HK-2 (cell line): ENCODE measurements at regions not wholly inside any gene's neighbourhood (a gene's known extent, or its start where the extent isn't known, plus 50 kb on each side); places are given as distances from the start of the nearest gene placed in this dataset.

ENCODE experiments used
- DNase-seq: peaks from one replicate; pipeline ENCODE4 v3.0.0-alpha.2; 2018; ENCODE audit not compliant: unreplicated experiment

DNA sequence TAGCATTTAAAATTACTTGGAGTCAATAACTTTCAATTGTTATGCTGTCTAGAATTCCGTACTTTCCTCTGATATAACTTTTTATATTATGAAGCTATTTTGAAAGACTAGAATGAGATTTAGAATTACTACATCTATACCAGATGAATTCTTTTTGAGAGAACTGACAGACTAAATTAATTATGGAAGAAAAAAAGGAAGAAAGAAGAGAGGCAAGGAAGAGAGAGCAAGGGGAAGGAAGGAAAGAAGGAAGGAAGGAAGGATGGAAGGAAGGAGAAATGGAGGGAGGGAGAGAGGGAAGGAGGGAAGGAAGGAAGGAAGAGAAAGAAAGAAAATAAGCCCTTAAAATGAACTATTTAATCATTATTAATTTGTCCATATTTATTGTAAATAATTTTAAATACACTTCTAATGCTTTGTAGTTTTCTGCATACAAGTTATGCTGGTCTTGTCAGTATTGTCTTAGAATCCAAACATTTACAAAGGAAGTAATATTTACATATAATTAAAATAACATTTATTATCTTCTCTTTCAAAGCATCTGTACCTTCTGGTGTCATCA is 280.4 kb upstream of the HSF2 start:
- DNase-seq: no peak

DNA sequence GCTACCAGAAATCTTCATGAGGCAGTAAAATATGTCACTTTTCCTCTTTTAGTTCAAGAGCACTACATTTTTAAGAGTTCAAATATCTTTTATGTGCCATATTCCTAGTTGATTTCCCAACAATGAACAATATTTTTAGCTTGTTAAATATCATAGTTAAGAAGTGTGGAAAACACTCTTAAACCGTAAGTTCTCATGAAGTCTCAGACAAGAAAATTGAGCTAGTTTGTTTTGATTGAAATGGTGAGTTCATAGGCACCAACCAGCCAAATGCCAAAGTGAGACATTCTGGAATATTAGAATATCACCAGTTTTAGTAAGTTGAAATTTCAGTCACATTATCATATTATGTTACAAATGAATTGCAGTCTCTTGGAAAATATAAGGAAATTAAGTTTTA is 277.2 kb upstream of the HSF2 start:
- no peak for DNase-seq

DNA sequence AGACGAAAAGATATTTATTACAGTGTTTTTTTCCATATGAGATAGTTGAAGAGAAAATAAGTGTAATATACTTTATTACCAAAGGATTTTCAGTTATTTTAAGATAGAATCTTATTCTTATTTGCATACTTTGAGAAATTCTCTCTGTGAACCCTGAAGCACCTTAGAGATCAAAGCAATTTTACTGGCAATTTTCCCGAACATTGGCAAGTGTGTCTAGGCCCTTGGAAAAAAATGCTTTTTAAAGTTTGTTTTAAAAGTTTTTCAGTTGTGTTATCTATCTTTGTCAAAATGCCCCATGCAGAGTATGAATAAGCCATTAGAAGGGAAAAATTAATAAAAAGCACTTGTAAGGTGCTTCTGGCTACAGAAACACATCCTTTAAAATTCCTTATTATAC is 276.8 kb upstream of the HSF2 start:
- no peak for DNase-seq

DNA sequence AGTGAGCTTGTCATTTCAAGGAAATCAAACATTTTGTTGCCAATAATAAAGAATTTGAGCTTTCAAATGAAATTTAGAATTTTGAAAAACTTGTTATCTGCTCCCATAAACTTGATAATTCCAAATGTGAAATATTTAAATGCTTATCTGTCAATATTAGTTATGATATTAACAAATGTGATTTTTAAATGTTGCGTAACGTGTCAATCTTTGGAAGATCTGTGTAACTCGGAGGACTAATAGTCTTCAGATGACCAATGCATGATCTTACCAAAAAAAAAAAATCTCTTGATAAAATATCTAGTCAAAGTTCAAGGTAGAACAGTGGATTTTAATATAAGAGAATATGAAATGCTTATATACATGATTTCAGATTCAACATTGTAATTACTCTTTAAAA is 274.5 kb upstream of the HSF2 start:
- DNase-seq: no peak

DNA sequence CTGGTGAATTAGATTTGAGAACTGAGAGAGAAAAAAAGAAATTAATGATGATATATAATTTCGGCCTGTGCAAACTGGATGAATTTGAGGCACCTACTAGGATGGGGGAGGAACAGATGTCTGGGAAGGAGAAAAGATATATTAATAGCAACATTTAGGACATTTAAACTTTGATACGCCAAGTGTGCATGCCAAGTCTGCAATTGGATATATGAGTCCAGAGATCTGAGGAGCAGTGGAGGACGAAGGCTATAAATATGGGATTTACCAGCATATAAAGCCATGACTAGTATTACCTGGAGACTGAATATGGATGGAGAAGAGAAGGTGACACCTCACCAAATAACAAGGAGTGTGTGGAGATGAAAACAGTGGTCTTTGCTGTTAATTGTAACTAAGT is 272.6 kb upstream of the HSF2 start:
- no peak for DNase-seq

DNA sequence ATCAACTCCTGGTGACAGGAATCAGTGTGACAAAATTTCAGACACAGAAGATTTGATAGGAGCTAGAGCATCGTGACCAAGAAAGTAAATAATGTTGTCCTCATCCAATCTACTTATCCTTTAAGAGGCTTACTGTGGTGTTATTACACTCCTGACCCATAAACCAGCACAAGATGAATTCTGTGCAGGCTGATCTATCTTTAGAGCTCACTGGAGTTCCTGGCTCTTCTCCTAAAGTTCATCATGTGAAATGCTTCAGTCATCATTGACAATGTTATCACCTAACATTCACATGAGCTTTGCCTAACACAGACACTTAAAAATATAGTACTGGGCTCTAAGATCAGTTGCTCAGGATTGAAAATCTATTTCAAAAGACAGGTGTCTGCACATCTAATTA is 271.0 kb upstream of the HSF2 start:
- no peak for DNase-seq

DNA sequence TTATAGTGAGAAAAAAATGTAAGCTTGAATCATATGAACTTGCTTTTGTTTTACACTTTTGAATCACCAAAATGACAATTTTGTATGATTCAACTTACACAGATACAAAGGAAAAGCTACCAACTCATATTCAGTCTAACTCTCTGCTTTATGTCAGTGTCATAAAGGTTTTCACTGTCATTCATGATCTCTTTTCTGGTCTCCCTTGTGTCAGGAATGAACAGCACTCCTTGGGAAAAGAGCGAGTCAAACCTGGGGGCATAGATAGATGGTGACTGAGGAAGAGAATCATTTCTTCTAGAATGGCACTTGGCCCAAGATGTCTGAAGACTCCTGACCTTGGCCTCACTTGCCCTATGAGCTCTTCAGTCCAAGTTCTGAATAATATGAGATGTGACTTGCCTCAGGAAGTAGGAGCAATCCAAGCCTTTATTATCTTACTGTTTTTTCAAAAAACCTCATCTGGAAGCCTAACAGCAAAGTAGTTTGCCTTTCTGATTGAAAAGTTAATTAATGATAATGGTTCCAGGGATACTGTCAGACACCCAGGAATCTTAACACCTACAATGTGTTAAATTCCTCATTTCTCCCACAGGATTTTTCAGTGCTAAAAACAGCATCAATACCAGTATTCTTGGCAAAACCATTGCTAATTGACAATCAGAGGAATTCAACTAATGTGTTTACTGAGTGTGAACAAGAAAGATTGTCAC is 270.0 kb upstream of the HSF2 start:
- DNase-seq: no peak

DNA sequence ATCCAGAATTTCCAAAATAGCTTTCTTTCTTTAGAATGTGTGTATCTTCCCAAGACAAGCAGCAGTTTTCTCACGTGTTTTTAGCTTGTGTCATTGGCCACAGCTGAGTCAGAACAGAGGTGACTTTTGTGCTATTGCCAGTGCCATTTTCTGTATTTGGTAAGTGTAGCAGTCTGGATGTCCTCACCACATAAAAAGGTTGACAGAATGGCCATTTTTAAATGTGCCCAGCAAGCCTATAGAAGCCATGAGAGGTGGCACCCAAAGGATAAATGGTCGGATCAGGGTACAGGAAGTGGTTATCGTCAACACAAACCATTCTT is 269.5 kb upstream of the HSF2 start:
- DNase-seq: no peak

DNA sequence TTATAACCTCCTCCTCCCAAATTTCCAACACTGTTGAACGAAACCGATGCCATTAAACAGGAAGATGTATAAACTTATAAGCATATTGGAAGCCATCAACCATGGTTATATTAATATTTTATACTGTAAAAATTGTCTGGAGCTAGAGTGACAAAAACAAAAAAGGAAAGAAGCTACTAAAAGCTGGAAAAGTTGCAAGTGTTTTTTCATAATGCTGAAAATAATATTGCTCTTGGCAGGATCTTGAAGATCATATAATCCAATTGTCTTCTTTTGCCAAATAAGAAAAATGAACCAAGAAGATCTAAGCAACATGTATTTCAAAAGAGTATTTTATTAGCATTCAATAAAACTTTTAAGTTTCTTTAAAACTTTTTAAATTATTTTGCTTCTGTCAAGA is 268.9 kb upstream of the HSF2 start:
- no peak for DNase-seq

DNA sequence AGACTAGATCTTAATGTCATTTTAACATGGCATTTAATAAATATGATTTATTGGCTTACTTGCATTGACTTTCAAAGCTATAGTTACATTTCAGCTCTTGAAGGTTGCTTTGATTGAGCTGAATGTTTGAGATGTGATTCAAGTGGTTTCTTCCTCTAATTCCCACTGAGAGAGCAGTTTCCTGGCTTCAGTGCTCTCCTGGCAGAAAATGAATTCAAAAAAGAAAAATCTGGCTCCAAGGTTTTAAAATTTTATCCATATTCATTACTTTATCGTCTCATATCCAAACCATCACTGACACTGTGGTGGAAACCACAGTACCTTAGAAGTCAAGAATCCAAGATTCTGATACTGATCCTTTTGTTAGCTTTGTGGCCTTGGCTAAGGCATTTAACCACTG is 263.1 kb upstream of the HSF2 start:
- no peak for DNase-seq

DNA sequence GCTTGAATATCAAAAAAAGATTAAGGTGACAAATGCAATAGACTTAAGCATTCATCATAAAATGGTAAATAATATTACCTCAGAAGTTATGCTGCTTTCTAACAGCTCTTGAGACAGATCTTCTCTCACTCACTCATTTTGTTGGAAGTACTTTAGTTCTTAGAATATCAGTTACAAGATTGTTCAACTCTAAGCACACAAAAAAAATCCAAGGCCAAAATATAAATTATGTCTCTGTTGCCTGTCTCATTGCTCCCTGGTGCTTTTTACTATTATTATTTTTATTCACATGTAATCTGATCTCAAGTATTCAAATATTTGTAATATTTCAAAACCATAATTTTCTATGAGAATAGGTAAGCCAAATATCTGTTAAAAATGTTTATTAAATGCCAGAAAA is 259.4 kb upstream of the HSF2 start:
- DNase-seq: no peak

DNA sequence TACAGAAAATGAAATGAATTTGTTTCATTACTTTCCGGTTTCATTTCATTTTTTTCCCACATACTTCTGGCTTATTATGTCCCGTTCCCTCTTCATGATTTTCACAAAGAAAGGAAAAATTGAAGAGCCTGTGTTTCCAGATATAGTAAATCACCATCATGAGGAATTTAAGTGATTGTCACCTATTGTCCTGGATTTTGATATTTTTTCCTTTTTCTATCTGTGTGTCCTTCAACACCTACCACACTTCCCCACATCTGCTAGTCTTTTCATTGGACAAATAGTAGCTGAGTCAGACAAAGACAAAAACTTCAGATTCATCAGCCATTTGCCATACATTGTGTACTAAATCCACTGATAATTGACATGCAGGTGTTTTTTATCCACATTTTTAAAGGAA is 258.2 kb upstream of the HSF2 start:
- DNase-seq: no peak

DNA sequence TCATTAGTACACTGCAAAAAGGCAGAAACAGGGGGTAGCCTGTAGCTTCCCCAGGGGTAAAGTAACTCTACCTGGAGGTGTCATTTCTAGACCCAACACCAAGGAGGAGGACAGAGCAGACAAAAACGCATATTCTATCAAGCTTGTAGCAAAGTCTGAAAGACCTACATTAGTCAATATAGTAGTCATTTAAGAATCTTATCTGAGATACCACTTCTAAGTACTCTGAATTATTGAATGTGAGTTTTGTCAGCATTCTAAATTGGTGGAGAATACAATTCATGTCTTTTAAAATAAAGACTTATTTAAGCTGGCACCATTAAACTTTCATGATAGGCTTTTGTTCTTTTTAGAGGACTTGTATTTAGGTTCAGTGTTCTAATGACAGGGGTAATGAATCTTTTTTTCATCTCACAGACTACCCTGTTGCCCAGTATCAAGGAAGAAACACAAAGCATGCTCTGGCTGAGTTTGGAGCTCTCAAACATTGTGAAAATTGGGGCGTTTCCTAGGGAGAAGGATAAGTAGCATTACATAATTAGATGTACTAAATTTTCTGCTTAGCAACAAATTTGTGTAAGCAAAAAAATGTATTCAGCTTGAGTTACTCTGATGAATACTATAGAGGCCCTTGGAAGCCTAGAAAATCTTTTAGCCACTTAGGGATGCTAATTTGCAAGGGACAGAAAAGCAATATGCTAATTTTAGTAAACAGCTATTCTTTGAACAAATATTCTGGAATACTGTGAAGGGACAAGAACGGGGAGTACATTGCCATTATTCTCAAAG is 255.4 kb upstream of the HSF2 start:
- DNase-seq: no peak

DNA sequence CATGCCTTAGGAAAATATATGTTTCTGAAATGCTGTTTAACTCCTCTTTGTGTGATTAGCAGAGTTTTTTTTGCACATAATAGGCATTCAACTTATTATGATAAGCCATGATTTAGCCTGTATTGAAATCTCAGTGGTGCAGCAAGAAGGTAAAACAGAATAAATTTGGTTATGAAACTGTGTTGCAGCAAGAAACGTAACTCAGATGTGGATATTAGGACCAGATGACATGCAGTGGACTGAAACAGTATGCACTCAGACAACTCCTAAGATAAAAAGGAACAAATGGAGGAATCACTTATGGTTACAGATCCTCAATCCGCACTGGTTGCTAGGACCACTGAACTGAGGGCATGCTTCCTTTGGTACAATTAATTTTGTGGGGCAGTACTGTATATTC is 254.2 kb upstream of the HSF2 start:
- DNase-seq: no peak

DNA sequence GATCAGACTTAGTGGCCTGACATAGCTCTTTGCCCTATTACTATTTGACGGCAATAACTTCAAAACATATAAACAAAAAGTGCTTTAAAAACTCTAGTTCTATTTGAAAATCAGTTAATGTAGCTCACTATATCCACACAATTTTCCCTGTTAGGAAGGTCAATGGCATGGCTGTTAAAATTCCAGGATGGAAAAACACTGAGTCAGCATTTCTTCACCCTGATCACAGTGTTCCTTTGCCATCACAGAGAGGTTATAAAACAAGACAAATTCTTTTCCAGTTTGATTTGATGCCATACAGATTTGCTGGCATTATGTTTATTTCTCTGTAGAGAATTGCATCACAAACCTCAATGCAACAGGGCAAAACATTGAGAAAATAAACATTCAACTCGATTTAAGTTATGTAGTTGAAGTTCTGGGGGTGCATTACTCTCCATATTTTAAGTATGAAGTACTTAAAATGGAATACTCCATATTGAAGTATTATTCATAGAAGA is 253.7 kb upstream of the HSF2 start:
- no peak for DNase-seq

DNA sequence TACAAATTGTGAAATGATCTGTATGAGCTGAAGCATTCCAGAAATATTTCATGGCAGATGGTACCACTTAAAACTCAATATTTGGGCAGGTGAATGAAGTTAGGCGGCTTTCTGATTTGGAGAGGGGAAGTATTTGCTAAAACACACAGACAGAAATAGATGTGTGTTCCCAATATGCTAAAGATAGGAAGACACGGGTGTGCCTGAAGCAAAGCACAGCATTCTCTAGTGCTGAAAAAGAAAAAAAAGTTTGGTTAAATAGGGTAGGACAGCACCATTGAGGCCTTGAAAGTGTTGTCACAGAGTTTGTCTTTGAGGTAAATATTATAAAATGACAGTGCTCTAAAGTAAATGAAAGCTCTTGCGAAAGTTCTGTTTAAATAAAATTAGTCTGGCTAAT is 252.2 kb upstream of the HSF2 start:
- DNase-seq: no peak

DNA sequence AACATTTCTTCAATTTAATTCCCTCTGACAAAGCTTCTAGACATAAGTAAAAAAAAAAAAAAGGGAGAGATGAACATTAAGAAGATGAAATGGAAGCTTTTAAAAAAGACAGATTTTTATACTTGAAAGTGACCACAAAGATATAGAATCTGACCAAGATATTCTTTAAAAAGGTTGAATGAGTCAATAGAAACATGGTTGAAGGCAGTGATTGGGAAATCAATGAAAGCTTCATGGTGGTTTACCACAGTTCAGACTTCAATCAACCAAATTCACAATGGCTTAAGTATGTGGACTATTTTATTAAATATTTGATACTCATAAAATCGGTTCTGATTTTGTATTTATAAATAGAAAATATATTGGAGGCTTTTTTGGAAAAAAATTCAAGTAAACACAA is 248.4 kb upstream of the HSF2 start:
- DNase-seq: no peak

DNA sequence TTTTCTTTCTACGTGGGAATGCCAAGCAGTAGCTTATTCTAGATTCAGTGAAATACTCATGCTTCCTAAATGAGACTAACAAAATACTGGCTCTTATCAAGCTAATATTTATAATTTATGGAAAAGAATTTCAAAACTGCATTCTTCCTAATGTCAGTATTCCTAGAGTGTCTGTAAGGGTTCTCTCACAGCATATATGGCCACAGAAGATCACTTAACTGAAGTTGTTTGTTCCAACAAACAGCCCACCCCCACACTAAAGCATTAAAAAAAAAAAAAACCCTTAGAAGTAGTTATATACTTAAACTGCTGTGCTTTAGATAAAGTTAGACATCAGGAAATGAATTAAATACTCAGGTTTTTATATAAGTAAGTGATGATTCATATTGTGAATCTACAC is 247.7 kb upstream of the HSF2 start:
- DNase-seq: no peak

DNA sequence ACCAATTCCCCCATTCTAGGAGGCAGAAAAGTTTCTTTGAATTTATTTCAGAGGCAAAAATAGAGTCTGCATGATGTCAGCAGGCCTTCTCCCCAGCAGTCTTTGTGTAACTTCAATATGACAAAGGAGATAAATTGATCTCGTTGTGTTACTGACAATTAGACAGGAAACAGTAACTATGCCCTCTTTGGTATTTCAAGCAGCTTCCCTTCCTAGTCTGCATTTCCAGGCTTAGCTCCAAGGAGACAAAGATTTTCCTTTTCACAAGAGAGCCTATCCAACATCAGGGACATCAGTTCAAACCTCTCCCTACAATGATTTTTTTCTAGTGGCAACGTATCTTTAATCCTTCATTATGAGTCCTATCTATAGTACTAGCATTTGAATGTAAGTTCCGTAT is 245.9 kb upstream of the HSF2 start:
- DNase-seq: no peak

DNA sequence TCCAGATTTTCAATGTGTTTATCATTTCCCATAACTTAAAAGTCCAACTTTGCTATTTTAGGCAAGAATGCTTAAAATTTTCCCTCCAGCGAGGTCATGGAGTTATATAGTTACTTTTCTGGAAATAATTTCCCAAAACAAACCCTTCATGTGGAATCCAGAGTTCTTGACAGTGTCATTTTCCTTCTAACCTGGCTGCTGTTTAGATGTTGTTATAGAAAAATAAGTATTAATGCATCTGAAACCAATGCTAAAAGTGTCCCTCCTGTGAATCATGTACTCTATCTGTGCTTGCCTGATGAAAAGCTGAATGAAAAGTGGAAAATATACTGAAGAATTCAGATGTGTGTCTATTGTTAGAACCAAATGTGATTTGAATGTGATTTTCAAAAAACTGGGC is 245.3 kb upstream of the HSF2 start:
- DNase-seq: no peak

DNA sequence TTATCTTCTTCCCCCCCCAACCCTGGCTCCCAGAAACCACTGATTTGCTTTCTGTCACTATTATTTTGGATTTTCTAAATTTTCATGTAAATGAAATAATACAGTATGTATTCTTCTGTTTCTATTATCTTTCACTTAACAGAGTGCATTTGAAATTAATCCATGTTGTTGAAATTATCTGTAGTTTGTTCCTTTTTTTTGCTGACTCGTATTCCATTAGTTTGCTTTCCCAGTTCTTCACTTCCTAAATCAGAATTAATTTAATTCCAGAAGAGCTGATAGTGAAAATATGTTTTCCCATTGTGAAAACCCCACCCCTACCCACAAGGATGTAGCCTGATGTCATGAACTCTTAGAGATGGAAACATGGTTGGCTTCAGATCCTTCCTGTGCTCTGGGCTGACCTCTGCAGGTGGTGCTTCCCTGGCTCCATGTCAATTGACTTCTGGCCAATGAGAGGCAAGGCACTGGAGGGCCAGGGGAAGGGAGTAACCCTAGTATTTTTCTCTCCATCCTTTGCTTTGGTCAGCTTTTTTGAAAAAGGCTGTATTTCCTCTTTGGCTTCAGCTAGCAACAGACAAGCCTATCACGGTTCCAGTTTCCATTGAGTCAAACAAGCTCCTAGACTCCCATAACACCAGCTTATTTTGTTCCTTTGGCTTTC is 244.4 kb upstream of the HSF2 start:
- DNase-seq: no peak

DNA sequence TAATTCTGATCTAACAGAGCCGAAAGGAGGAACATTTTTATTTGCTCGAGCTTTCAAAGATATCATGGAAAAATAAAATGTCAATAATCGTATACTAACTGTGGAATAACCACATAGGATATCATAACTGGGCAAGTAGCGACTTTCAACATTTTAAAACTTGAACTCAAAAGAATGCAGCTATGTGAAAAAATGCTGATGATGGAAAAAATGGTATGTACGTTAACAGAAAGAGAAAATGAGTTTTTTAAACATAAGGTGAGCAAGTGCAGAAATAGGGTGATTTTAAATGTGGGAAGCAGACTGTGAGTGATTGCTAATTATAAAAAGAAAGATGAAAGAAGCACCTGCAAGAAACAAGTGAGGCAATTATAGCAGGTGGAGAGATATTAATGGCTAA is 238.3 kb upstream of the HSF2 start:
- no peak for DNase-seq

DNA sequence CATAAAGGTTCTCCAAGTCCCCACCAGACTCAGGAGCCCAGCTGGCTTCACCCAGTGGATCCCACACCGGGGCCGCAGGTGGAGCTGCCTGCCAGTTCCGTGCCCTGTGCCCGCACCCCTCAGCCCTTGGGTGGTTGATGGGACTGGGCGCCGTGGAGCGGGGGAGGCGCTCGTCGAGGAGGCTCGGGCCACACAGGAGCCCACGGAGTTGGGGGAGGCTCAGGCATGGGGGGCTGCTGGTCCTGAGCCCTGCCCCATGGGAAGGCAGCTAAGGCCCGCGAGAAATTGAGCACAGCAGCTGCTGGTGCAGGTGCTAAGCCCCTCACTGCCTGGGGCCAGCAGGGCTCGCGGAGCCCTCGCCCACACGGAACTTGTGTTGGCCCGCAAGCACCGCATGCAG is 234.4 kb upstream of the HSF2 start:
- DNase-seq: no peak
